Spleen (tissue), 7 donors: ENCODE measurements at regions not wholly inside any gene's neighbourhood (a gene's known extent, or its start where the extent isn't known, plus 50 kb on each side); places are given as distances from the start of the nearest gene placed in this dataset.

Experiments used
- POLR2A ChIP-seq, 3 donors: fragments of 450-650 bp; IDR thresholded peaks; one replicate each; pipeline ENCODE4 v1.5.1; 2017; ENCODE audit warnings: antibody characterized with exemption in 3 of 3, mild to moderate bottlenecking in 1 of 3
- POLR2AphosphoS5 ChIP-seq, 3 donors: sonication (generic); formaldehyde crosslinking; IDR thresholded peaks; one replicate each; pipeline ENCODE4 v1.5.1; 2017; ENCODE audit warnings: antibody characterized with exemption in 3 of 3
- TF ChIP-seq, protein P1 (sequence below), 11 experiments: fragments of 200-600 bp in 7 of 11; fragments of 450-650 bp in 4 of 11; sonication (generic) in 4 of 11; IDR thresholded peaks in 8 of 11; conservative IDR thresholded peaks in 3 of 11; 1 replicate in 7 of 11; 2 replicates in 4 of 11; pipeline versions ENCODE4 v1.4.0 to v1.8.0; 2016 to 2021; ENCODE audit warnings: antibody characterized with exemption in 11 of 11, inconsistent platforms in 4 of 11, mild to moderate bottlenecking in 1 of 11
- donor health status: DM: no; HTN: no; CAD: no; lungs with moderate emphysema.
- donor health status: DM: no; HTN: no; CAD: no.
- donor health status: DM: no; HTN: no; CAD: no.

DNA sequence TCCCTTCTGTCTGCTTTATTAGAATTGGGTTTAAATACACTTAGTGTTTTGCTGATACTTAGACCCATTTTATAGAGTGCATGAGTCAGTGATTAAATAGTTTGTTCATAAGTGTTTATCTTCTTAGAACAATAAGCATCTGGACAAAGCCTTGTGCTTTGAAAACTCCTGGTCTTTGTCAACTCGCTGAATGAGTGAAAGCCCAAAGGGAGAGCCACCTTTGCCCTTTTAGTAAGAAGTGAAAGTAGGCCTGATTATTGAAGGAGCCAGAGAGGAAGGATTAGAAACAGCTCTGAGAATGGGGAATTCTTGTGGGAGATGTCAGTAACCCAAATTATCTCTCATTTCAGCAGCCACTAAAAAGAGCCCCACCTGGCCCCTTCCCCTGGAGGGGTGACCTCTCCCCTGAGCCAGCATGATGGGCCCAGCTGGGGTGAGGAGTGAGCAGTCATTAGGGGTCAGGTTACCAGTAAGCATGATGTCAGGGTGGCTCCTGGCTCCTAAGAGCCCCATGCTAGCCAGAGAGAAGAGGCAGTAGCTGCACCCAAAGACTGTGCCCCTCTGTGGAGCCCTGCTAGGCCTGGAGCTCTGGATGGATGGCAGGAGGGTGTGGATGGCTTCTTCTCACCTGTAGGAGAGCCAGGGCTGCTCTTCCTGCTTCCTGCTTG lies 125.1 kb upstream of the E2F8 start:
- TF ChIP-seq, protein P1, sequence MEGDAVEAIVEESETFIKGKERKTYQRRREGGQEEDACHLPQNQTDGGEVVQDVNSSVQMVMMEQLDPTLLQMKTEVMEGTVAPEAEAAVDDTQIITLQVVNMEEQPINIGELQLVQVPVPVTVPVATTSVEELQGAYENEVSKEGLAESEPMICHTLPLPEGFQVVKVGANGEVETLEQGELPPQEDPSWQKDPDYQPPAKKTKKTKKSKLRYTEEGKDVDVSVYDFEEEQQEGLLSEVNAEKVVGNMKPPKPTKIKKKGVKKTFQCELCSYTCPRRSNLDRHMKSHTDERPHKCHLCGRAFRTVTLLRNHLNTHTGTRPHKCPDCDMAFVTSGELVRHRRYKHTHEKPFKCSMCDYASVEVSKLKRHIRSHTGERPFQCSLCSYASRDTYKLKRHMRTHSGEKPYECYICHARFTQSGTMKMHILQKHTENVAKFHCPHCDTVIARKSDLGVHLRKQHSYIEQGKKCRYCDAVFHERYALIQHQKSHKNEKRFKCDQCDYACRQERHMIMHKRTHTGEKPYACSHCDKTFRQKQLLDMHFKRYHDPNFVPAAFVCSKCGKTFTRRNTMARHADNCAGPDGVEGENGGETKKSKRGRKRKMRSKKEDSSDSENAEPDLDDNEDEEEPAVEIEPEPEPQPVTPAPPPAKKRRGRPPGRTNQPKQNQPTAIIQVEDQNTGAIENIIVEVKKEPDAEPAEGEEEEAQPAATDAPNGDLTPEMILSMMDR (IDR thresholded peaks at IDR 0.05 in 8 of 11, conservative IDR thresholded peaks at IDR 0.05 in 3 of 11): no peak
- TF ChIP-seq POLR2AphosphoS5 (IDR thresholded peaks at IDR 0.05) (no peak), POLR2A (IDR thresholded peaks at IDR 0.05) (no peak)
